ENCODE measurements at regions not wholly inside any gene's neighbourhood (a gene's known extent, or its start where the extent isn't known, plus 50 kb on each side); places are given as distances from the start of the nearest gene placed in this dataset.

GRCh38 chr9:10793306-10793705 lies 180.5 kb upstream of the PTPRD start:
- Histone ChIP-seq H3K4me1 (no peaks in the 10 kb centered on the region), H3K9me3 (no peaks in the 10 kb centered on the region), H3K36me3 (no peaks in the 10 kb centered on the region), H3K27ac (no peak overlapping the region), H3K4me3 (no peak overlapping the region), H3K27me3 (no peaks in the 10 kb centered on the region)
- DNase-seq (ENCODE audit: extremely low spot score in 2 of 2), result no peak
- TF ChIP-seq POLR2A (IDR thresholded peaks at IDR 0.05) (no peak), CTCF (IDR thresholded peaks at IDR 0.05) (no peak), POLR2AphosphoS5 (IDR thresholded peaks at IDR 0.05; ENCODE audit: insufficient read depth in 1 of 2, low read depth in 1 of 2) (no peak)
- intact Hi-C loops (cut with DNase I), result no loop called here

GRCh38 chr9:10804486-10804885 lies 191.7 kb upstream of the PTPRD start:
- H3K4me3 ChIP-seq, result no peak overlapping the region
- intact Hi-C loops (cut with DNase I), result no loop called here
- no peaks in the 10 kb centered on the region for H3K4me1 ChIP-seq
- no peaks in the 10 kb centered on the region for H3K9me3 ChIP-seq
- TF ChIP-seq POLR2AphosphoS5 (IDR thresholded peaks at IDR 0.05; ENCODE audit: insufficient read depth in 1 of 2, low read depth in 1 of 2) (no peak), POLR2A (IDR thresholded peaks at IDR 0.05) (no peak), CTCF (IDR thresholded peaks at IDR 0.05) (no peak)
- H3K36me3 ChIP-seq, result no peaks in the 10 kb centered on the region
- no peaks in the 10 kb centered on the region for H3K27me3 ChIP-seq
- DNase-seq (ENCODE audit: extremely low spot score in 2 of 2), result no peak
- no peak overlapping the region for H3K27ac ChIP-seq

GRCh38 chr9:10806868-10807267 lies 194.1 kb upstream of the PTPRD start:
- intact Hi-C loops (cut with DNase I), result no loop called here
- Histone ChIP-seq H3K4me3 (no peak overlapping the region), H3K4me1 (no peaks in the 10 kb centered on the region), H3K36me3 (no peaks in the 10 kb centered on the region), H3K27ac (no peak overlapping the region), H3K27me3 (no peaks in the 10 kb centered on the region), H3K9me3 (no peaks in the 10 kb centered on the region)
- no peak for DNase-seq (ENCODE audit: extremely low spot score in 2 of 2)
- TF ChIP-seq POLR2AphosphoS5 (IDR thresholded peaks at IDR 0.05; ENCODE audit: insufficient read depth in 1 of 2, low read depth in 1 of 2), result no peak
- no peak for TF ChIP-seq CTCF (IDR thresholded peaks at IDR 0.05)
- TF ChIP-seq POLR2A (IDR thresholded peaks at IDR 0.05), result no peak

DNA sequence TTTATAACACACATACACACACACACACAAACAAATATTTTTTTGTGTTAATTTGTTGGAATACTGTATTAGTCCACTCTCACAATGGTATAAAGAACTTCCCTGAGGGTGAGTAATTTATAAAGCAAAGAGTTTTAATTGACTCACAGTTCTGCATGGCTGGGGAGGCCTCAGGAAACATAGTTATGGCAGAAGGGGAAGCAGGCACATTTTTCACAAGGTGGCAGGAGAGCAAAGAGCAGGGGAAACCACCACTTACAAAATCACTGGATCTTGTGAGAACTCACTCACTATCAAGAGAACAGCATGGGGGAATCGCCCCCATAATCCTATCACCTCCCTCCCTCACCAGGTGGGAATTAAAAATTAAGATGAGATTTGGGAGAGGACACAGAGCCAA lies 205.4 kb upstream of the PTPRD start:
- H3K9me3 ChIP-seq, result no peaks in the 10 kb centered on the region
- H3K4me3 ChIP-seq, result no peak overlapping the region
- no peaks in the 10 kb centered on the region for H3K27me3 ChIP-seq
- H3K4me1 ChIP-seq, result no peaks in the 10 kb centered on the region
- no peak for DNase-seq (ENCODE audit: extremely low spot score in 2 of 2)
- no peak overlapping the region for H3K27ac ChIP-seq
- H3K36me3 ChIP-seq, result no peaks in the 10 kb centered on the region
- intact Hi-C loops (cut with DNase I), result no loop called here
- TF ChIP-seq POLR2AphosphoS5 (IDR thresholded peaks at IDR 0.05; ENCODE audit: insufficient read depth in 1 of 2, low read depth in 1 of 2) (no peak), CTCF (IDR thresholded peaks at IDR 0.05) (no peak), POLR2A (IDR thresholded peaks at IDR 0.05) (no peak)

DNA sequence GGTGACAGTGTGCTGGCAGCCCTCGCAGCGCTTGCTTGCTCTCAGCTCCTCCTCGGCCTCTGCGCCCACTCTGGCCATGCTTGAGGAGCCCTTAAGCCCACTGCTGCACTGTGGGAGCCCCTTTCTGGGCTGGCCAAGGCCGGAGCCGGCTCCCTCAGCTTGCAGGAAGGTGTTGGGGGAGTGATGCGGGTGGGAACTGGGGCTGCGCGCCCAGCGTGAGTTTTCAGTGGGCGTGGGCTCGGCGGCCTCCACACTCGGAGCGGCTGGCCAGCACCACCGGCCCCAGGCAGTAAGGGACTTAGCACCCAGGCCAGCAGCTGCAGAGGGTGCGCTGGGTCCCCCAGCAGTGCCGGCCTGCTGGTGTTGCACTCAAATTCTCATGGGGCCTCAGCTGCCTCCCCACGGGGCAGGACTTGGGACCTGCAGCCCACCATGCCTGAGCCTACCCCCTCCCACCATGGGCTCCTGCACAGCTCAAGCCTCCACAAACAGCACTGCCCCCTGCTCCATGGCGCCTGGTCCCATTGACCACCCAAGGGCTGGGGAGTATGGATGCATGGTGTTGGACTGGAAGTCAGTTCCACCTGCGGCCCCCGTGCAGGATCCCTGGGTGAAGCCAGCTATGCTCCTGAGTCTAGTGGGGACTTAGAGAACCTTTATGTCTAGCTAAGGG lies 223.1 kb upstream of the PTPRD start:
- no peak for TF ChIP-seq POLR2A (IDR thresholded peaks at IDR 0.05)
- TF ChIP-seq POLR2AphosphoS5 (IDR thresholded peaks at IDR 0.05; ENCODE audit: insufficient read depth in 1 of 2, low read depth in 1 of 2), result no peak
- no peak for TF ChIP-seq CTCF (IDR thresholded peaks at IDR 0.05)
- no peaks in the 10 kb centered on the region for H3K36me3 ChIP-seq

More for the DNA sequence above, 223.1 kb upstream of the PTPRD start:
- H3K4me3 ChIP-seq, result no peak overlapping the region
- H3K4me1 ChIP-seq, result no peaks in the 10 kb centered on the region
- DNase-seq (ENCODE audit: extremely low spot score in 2 of 2), result no peak
- intact Hi-C loops (cut with DNase I), result no loop called here
- H3K27ac ChIP-seq, result no peak overlapping the region
- H3K27me3 ChIP-seq, result no peaks in the 10 kb centered on the region
- H3K9me3 ChIP-seq, result no peaks in the 10 kb centered on the region

Measured in vagina (tissue), 2 donors.